MG63 (cell line): ENCODE measurements at regions not wholly inside any gene's neighbourhood (a gene's known extent, or its start where the extent isn't known, plus 50 kb on each side); places are given as distances from the start of the nearest gene placed in this dataset.

Experiments used
- DNase-seq: peaks from one replicate; pipeline ENCODE4 v3.0.0-alpha.2; 2020
- H3K27me3 ChIP-seq: fragments of 250-450 bp; sonication (Bioruptor Pico); 2 replicates; pipeline ENCODE4 v1.5.1; 2020; ENCODE audit warnings: mild to moderate bottlenecking, moderate library complexity
- H3K36me3 ChIP-seq: fragments of 250-450 bp; sonication (Bioruptor Pico); 2 replicates; pipeline ENCODE4 v1.5.1; 2020; ENCODE audit warnings: mild to moderate bottlenecking, moderate library complexity
- H3K4me3 ChIP-seq: fragments of 250-450 bp; sonication (Bioruptor Pico); 2 replicates; pipeline ENCODE4 v1.5.1; 2020; ENCODE audit warnings: mild to moderate bottlenecking, moderate library complexity
- H3K9me3 ChIP-seq: fragments of 250-450 bp; sonication (Bioruptor Pico); 2 replicates; pipeline ENCODE4 v1.5.1; 2020; ENCODE audit warnings: mild to moderate bottlenecking, moderate library complexity

DNA sequence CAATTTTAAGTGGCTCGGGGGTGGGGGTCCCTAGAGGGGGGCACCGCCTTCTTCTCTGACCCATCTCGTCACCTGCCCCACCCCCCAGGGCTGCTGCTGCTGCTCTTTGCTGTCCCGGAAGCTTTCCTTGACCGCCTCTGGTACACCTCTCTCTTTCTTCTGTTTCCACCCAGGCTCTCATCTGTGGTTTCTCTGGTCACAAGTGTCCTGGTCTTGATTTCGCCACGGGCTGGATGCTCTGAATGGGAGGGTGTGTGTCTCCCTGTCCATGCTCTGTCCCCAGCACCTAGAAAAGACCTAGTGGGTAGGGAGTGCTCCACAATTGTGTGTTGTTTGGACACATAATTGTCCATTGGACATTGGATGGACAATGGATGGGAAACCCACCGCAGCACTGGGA lies 134.7 kb upstream of the CIBAR2 start:
- Histone ChIP-seq H3K9me3 (no peaks in the 10 kb centered on the region), H3K27me3 (no peaks in the 10 kb centered on the region), H3K36me3 (no peaks in the 10 kb centered on the region), H3K4me3 (no peak overlapping the region)
- DNase-seq, result no peak

DNA sequence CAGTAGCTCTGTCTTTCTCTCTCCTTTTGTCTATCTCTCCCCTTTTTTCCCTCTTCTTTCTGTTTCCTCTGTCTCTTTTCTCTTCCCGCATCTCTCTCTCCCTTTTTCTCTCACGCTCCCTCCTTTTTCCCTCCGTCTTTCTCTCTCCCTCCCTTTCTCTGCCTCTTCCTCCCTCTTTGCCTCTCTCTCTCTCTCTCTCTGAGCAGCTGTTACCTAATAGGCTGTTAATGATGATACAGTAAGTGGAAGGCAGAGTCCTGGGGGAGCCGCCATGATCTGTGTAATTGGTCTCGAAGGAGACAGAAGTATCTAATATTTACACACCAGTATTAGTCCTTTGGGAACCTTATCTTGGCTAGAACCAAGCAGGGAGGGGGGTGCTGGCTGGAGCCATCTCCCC lies 136.1 kb upstream of the CIBAR2 start:
- Histone ChIP-seq H3K36me3 (no peaks in the 10 kb centered on the region), H3K27me3 (no peaks in the 10 kb centered on the region), H3K4me3 (no peak overlapping the region), H3K9me3 (no peaks in the 10 kb centered on the region)
- no peak for DNase-seq

DNA sequence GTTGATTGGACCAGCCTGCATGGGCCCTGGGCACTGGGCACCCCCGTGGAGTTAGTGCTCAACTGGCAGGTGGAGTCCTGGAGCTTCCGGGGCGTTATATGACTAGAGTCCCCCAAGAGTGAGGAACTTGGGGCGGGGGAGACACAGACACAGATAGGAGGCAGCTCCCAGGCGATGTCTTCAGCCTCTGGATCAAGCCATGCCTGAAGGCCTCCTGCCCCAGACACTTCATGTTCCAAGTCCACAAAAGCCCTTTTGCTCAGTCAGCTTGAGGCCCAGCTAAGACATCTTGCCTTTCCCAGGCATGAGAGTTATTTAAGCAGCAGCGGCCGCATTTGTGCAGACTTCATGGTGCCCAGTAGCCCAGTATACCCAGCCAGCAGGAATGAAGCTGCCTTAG lies 136.6 kb upstream of the CIBAR2 start:
- no peak for DNase-seq
- Histone ChIP-seq H3K36me3 (no peaks in the 10 kb centered on the region), H3K27me3 (no peaks in the 10 kb centered on the region), H3K9me3 (no peaks in the 10 kb centered on the region), H3K4me3 (no peak overlapping the region)

DNA sequence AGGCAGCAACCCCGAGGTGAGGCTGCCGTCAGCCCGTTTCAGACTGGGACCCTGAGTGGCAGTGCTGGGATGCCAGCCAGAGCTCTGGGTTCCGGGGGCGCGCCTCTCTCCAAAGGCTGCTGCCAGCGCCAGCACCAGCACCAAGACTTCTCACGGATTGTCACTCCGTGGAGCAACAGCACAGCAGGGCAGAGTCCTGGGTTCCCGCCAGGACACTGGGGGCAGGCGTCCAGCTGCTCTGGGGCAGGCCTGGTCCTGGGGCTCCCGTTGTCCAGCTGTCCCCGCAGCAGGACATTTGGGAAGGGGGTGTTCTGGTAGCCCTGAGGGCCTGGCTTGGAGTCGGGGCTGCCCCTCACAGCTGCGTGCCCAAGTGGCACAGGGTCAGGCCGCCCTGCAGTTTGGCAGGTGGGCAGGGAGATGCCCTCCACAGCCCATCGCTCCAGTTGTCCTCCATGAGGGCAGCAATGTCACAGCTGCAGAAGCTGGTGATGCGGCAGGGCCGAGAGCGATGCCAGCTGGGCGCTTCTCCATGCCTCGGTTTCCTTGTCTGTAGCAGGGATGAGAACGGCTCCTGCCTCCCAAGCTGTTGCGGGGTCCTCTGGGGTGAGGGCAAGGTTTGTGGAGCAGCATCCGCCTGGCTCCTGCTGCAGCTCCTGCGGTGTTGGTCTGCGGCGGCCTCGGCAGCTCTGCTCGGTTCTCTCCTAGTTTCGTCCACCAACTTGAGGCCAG lies 137.3 kb upstream of the CIBAR2 start:
- H3K4me3 ChIP-seq, result no peak overlapping the region
- no peaks in the 10 kb centered on the region for H3K9me3 ChIP-seq
- no peaks in the 10 kb centered on the region for H3K27me3 ChIP-seq
- DNase-seq, result no peak
- H3K36me3 ChIP-seq, result no peaks in the 10 kb centered on the region

DNA sequence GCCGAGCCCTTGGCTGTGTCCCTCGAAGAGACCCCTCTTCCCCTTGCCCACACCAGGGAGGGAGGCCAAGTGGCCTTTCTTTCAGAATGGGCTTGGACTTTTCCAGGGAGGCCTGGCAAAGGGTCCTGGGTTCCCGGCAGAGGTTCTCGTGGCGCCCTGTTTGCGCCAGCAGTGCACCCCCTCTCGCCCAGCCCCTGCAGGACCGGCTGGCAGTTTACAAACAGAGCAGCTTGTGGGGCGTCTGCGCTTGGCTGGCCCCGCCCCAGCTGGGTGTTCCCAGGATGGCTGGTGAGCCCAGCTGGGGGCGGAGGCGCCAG lies 137.8 kb upstream of the CIBAR2 start:
- no peak for DNase-seq
- H3K4me3 ChIP-seq, result no peak overlapping the region
- H3K36me3 ChIP-seq, result no peaks in the 10 kb centered on the region
- H3K9me3 ChIP-seq, result no peaks in the 10 kb centered on the region
- H3K27me3 ChIP-seq, result no peaks in the 10 kb centered on the region

DNA sequence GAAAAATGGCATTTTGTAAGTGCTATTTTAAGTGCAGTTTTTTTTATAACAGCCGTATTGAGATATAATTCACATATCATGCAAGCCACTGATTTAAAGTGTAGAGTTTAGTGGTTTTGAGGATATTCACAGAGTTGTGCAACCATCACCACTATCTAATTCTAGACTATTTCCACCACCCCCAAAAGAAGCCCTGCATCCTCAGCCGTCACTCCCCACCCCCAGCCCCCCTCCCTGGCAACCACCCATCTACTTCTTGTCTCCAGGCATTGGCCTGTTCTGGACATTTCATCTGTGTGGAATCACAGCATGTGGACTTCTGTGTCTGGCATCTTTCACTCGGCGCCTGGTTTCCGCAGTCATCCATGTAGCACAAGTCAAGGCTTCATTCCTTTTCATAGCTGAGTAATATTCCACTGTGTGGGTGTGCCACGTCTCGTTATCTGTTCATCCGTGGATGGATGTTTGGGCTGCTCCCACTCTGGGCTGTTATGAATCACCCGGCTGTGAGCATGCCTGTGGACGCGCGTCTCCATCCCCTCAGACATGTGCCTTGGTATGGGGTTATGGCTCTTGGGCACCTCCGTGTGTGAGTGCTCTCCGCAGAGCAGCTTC lies 138.4 kb upstream of the CIBAR2 start:
- Histone ChIP-seq H3K36me3 (no peaks in the 10 kb centered on the region), H3K9me3 (no peaks in the 10 kb centered on the region)
- no peak for DNase-seq

DNA sequence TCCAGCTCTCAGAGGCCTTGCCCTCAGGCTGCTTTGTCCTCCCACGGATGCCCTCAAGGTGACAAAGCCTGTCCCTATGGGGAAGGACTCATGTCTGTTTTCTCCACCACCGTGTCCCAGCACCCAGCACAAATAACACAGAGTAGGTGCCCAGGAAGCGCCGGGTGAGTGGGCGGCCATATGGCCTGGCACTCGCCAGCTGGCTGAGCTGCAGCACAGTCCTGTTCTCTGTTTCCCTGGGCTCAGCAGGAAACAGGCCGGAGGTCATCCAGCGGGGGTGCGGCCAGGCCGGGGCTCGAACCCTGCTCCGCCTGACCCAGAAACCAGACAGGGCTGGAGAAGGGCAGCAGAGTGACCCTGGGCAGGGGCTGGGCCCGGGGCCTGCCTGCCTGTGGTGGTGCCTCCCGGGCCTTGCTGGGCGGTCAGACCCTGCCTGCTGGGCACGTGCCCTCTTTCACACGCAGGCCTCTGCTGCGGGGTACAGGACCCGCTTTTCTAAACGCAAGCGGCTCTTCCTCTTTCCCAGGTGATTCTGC lies 139.0 kb upstream of the CIBAR2 start:
- Histone ChIP-seq H3K36me3 (no peaks in the 10 kb centered on the region), H3K9me3 (no peaks in the 10 kb centered on the region), H3K27me3 (no peaks in the 10 kb centered on the region), H3K4me3 (no peak overlapping the region)
- no peak for DNase-seq

More for the DNA sequence above, 138.4 kb upstream of the CIBAR2 start:
- Histone ChIP-seq H3K27me3 (no peaks in the 10 kb centered on the region), H3K4me3 (no peak overlapping the region)

DNA sequence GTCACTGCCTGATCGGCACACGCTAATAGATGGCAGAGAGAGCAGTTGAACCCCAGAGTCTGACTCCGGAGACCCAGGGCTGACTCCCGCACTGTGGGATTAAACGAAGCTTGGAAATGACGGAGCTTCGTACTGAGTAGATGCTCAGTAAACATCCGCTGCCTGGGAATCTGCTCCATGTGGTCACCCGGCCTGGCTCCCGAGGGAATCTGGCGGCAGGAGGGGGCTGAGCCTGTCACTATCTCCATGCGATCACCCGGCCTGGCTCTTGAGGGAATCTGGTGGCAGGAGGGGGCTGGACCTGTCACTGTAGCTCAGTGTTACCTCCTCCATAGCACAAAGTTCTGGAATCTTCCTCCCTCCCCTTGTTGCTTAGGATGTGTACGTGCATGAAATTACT lies 139.7 kb upstream of the CIBAR2 start:
- no peak for DNase-seq
- no peaks in the 10 kb centered on the region for H3K9me3 ChIP-seq
- no peaks in the 10 kb centered on the region for H3K36me3 ChIP-seq
- no peak overlapping the region for H3K4me3 ChIP-seq
- H3K27me3 ChIP-seq, result no peaks in the 10 kb centered on the region

DNA sequence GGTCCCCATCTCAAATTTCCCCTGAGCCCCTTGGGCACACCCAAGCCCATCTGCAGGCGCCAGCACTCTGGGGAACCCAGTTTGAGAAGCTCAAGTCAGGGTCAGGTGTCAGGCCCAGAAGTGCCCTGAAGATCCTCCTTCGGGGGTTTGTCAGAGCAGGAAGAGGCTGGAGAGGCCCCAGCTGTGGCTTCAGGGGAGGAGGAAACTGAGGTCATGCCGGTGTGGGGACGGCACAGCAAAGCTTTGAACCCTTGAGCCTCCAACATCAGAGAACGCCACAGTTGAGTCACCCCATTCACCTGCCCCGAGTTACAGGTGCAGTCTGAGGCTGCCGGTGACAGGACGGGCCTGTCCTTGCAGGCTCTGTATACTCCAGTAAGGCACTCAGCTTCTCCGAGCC lies 140.2 kb upstream of the CIBAR2 start:
- Histone ChIP-seq H3K27me3 (no peaks in the 10 kb centered on the region), H3K9me3 (no peaks in the 10 kb centered on the region), H3K36me3 (no peaks in the 10 kb centered on the region), H3K4me3 (no peak overlapping the region)
- DNase-seq, result no peak

DNA sequence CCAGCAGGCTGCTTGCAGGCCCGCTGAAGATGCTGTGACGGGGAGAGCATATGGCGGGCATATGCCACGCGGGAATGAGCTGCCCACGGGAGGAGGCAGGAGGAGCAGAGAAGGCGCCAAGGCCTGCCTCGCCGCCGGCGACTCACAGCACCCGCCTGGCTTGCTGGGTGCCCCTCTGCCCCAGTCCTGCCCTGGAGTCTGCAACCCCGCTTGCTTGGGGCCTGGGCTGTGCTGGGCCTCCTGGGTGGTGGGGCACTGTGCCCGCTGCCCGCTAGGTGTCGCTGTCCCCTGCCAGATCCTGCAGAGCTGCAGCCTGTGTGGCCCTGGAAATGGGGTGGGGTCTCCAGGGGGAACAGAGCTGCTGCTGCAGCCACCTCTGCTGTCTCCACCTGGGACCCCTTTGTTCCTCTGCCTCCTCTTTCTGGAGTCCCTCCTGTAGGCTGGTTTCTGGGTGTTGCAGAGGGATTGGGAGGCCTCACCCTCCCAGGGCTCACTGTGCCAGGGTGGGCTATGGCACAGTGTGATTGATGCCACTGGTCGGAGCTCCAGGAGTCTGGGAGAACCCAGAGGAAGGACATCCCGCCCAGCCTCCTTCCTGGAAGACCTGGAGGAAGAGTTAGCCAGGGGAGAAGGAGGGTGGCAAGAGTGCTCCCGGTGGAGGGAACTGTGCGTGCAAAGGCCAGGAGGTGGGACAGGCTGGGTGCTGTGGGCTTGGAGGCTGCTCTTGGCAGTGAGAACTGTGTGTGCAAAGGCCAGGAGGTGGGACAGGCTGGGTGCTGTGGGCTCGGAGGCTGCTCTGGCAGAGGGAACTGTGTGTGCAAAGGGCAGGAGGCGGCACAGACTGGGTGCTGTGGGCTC lies 141.0 kb upstream of the CIBAR2 start:
- H3K9me3 ChIP-seq, result no peaks in the 10 kb centered on the region
- peak; percentile 30 for DNase-seq
- no peaks in the 10 kb centered on the region for H3K27me3 ChIP-seq
- no peaks in the 10 kb centered on the region for H3K36me3 ChIP-seq
- H3K4me3 ChIP-seq, result no peak overlapping the region

DNA sequence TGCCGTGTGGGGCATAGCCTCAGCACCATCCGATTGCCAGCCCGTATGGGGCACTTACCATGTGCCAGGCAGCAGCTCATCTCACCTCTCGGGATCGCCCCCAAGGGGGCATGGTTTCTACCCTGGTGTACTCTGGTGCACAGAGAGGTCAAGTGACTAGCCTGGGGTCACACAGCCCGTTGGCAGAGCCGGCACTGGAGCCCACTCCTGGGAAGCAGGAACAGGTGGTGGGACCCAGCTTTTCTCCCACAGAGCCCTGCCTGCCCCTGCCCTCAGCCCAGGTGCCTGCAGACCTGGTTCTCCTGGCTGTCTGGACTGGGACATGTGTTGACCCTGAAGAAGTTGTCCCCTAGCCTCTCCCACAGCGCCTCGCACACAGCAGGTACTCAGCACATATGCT lies 141.8 kb upstream of the CIBAR2 start:
- DNase-seq, result no peak
- Histone ChIP-seq H3K27me3 (no peaks in the 10 kb centered on the region), H3K4me3 (no peak overlapping the region), H3K36me3 (no peaks in the 10 kb centered on the region), H3K9me3 (no peaks in the 10 kb centered on the region)

DNA sequence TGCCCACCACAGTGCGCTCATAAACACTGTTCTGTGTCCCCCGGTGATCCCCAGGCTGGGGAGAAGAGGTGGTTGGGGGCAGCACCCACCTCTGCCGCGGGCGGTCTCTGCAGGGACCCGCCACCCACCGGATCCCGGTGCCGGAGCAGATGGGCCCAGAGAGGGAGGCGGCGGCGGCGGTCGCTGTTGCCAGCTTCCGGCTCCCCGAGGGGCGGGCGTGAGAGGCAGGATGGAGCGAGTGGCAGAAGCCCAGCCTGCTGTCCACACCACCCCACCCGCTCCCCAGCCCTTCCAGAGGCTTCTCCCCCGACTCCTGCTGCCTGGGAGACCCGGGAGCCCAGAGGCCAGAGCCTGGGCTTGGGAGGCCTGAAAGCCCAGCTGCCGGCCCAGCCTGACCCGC lies 142.6 kb upstream of the CIBAR2 start:
- no peak for DNase-seq
- no peaks in the 10 kb centered on the region for H3K36me3 ChIP-seq
- H3K9me3 ChIP-seq, result no peaks in the 10 kb centered on the region
- no peak overlapping the region for H3K4me3 ChIP-seq
- no peaks in the 10 kb centered on the region for H3K27me3 ChIP-seq

DNA sequence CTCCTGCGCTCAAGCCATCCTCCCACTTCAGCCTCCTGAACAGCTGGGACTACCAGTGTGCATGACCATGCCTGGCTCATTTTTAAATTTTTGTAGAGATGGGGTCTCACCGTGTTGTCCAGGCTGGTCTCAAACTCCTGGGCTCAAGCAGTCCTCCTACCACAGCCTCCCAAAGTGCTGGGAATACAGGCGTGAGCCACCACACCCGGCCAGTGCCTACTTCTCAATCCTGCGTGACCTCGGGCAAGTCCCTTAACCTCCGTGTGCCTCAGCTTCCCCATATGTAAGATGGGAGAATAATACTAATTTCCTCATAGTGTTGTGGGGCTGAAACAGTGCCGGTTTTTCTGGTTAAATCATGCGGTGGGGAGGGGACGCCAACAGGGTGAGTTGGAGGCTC lies 143.5 kb upstream of the CIBAR2 start:
- Histone ChIP-seq H3K36me3 (no peaks in the 10 kb centered on the region), H3K27me3 (no peaks in the 10 kb centered on the region), H3K4me3 (no peak overlapping the region), H3K9me3 (no peaks in the 10 kb centered on the region)
- DNase-seq, result no peak

DNA sequence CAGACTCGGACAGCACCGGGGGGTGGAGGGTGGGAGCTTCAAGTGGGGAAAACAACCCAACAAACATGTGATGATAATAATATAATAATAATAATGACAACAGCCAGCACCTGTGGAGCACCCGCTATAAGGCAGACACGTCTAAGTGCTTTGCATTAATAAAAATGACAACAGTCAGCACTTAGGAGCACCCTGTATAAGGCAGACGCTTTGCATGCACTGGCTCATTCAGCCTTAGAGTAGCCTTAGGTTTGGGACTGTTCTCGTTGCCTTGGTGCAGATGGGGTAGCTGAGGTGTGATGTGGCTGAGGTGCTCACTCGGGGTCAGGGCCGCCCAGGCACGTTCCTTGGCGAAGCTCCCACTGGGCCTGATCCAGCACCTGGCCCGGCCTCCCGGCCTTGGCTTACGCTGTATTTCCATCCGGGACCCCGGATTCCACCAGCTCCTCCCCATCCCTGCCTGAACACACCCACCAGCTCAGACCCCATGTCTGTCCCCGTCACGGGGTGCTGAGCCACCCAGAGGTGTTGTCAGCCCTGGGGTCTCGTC lies 144.0 kb upstream of the CIBAR2 start:
- Histone ChIP-seq H3K27me3 (no peaks in the 10 kb centered on the region), H3K4me3 (no peak overlapping the region), H3K9me3 (no peaks in the 10 kb centered on the region), H3K36me3 (no peaks in the 10 kb centered on the region)
- no peak for DNase-seq

DNA sequence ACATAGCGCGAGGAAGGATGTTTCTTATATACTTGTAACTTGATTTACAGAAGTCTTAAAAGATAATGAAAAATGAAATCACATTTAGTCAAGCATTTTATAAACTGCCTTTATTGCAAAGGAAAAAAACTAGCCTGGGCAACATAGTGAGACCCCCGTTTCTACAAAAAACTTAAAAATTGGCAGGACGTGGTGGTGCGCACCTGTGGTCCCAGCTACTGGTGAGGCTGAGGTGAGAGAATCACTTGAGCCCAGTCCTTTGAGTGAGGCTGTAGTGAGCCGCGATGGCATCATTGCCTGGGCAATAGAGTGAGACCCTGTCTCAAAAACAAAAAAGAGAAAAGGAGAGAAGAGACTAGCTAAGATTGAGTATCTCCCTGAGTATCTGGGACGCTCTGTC lies 145.2 kb upstream of the CIBAR2 start:
- DNase-seq, result no peak
- Histone ChIP-seq H3K36me3 (no peaks in the 10 kb centered on the region), H3K27me3 (no peaks in the 10 kb centered on the region), H3K4me3 (no peak overlapping the region), H3K9me3 (no peaks in the 10 kb centered on the region)

DNA sequence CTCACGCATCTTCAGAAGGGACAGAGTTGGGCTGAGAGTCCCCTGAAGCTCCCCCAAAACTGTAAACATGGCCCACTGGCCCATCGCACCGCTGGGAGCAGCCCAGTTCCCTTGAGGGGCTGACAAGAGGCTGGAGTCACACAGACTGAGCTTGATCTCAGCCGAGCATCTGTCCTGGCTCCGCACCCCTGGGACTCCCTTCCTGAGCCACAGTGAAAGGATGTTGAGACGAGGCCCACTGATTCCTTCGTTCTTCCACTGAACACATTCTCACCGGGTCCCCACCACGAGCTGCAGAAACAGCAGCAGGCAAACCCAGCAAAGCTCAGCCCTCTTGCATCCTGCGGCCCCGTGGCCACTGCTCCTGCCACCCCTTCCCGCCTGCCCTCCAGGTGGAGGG lies 145.9 kb upstream of the CIBAR2 start:
- Histone ChIP-seq H3K36me3 (no peaks in the 10 kb centered on the region), H3K9me3 (no peaks in the 10 kb centered on the region), H3K4me3 (no peak overlapping the region), H3K27me3 (no peaks in the 10 kb centered on the region)
- no peak for DNase-seq

DNA sequence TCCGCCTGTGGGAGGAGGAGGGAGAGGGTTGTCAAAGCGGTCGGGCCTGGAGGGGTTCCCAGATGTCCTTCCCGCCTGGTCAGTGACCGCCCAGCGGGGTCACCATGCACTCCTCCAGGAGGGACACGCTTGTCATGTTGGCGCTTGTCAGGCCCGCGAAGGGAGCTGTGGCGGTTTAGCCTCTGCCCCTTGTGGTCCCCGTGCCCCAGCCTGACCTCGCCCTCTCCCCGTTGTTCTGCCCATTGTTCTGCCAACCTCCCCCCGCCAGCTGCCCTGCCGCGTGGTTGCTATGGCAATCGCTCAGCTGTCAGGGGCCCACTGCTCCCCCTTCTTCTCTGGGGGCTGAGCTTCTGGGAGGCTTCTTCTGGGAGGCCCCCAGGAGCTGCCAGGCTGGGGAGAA lies 146.4 kb upstream of the CIBAR2 start:
- no peaks in the 10 kb centered on the region for H3K9me3 ChIP-seq
- DNase-seq, result no peak
- no peaks in the 10 kb centered on the region for H3K36me3 ChIP-seq
- no peaks in the 10 kb centered on the region for H3K27me3 ChIP-seq
- no peak overlapping the region for H3K4me3 ChIP-seq
